KMS-11 (cell line): ENCODE measurements at regions not wholly inside any gene's neighbourhood (a gene's known extent, or its start where the extent isn't known, plus 50 kb on each side); places are given as distances from the start of the nearest gene placed in this dataset.

Experiments
- H2AFZ ChIP-seq: fragments of 200-600 bp; sonication (generic); 2 replicates; pipeline ENCODE4 v1.6.1; 2016; ENCODE audit warnings: antibody characterized with exemption, mixed run types, low read depth
- H3K27ac ChIP-seq: fragments of 200-600 bp; sonication (generic); 2 replicates; pipeline ENCODE4 v1.6.1; 2016; ENCODE audit warnings: mild to moderate bottlenecking, mixed run types
- H3K27me3 ChIP-seq: fragments of 200-600 bp; sonication (generic); 2 replicates; pipeline ENCODE4 v1.6.1; 2017; ENCODE audit warnings: mild to moderate bottlenecking, low read depth, mixed run types, moderate library complexity; ENCODE audit not compliant: insufficient read depth
- H3K36me3 ChIP-seq: fragments of 200-600 bp; sonication (generic); 2 replicates; pipeline ENCODE4 v1.6.1; 2017; ENCODE audit warnings: mild to moderate bottlenecking, mixed run types; ENCODE audit not compliant: insufficient read depth
- H3K4me1 ChIP-seq: fragments of 200-600 bp; sonication (generic); 2 replicates; pipeline ENCODE4 v1.6.1; 2016; ENCODE audit warnings: mild to moderate bottlenecking, low read depth, mixed run types; ENCODE audit not compliant: poor library complexity, severe bottlenecking
- H3K4me2 ChIP-seq: fragments of 200-600 bp; sonication (generic); 2 replicates; pipeline ENCODE4 v1.7.0; 2016; ENCODE audit warnings: mild to moderate bottlenecking, mixed run types
- H3K4me3 ChIP-seq: fragments of 200-600 bp; sonication (generic); IDR thresholded peaks from 2 replicates; pipeline ENCODE4 v1.6.1; 2017; ENCODE audit warnings: low read depth, low read length, mixed read lengths; ENCODE audit not compliant: insufficient read depth
- H3K79me2 ChIP-seq: fragments of 200-600 bp; sonication (generic); 2 replicates; pipeline ENCODE4 v1.6.1; 2016; ENCODE audit warnings: low read depth, mixed run types; ENCODE audit not compliant: insufficient read depth
- H3K9ac ChIP-seq: fragments of 200-600 bp; sonication (generic); 2 replicates; pipeline ENCODE4 v1.6.1; 2016; ENCODE audit warnings: mild to moderate bottlenecking, mixed run types
- H4K20me1 ChIP-seq: fragments of 200-600 bp; sonication (generic); 2 replicates; pipeline ENCODE4 v1.6.1; 2016; ENCODE audit warnings: mild to moderate bottlenecking, mixed run types; ENCODE audit not compliant: insufficient read depth
- CTCF ChIP-seq: fragments of 200-600 bp; sonication (generic); conservative IDR thresholded peaks from 2 replicates; pipeline ENCODE4 v1.6.1; 2017; ENCODE audit warnings: low read depth, mild to moderate bottlenecking, antibody characterized with exemption, low read length, moderate library complexity, mixed read lengths

- no peak overlapping the region for H2AFZ ChIP-seq
- no peak overlapping the region for H3K4me2 ChIP-seq
- H3K4me3 ChIP-seq = no peak overlapping the region
- H3K4me1 ChIP-seq = no peaks in the 10 kb centered on the region
- H3K9ac ChIP-seq = no peak overlapping the region
- H3K79me2 ChIP-seq = no peaks in the 10 kb centered on the region
- H3K27ac ChIP-seq = no peak overlapping the region
- no peaks in the 10 kb centered on the region for H4K20me1 ChIP-seq
- TF ChIP-seq CTCF = no peak
- H3K27me3 ChIP-seq = no peaks in the 10 kb centered on the region
- no peaks in the 10 kb centered on the region for H3K36me3 ChIP-seq
Measured at GRCh38 chr6:91434576-91434975, 847.7 kb upstream of the MAP3K7 start.

GRCh38 chr6:91433660-91434534 lies 847.0 kb upstream of the MAP3K7 start:
- no peak overlapping the region for H3K4me3 ChIP-seq
- no peak overlapping the region for H3K4me2 ChIP-seq
- no peak overlapping the region for H3K27ac ChIP-seq
- H3K4me1 ChIP-seq = no peaks in the 10 kb centered on the region
- no peak for TF ChIP-seq CTCF
- H3K36me3 ChIP-seq = no peaks in the 10 kb centered on the region
- no peaks in the 10 kb centered on the region for H4K20me1 ChIP-seq
- no peak overlapping the region for H2AFZ ChIP-seq
- H3K9ac ChIP-seq = no peak overlapping the region
- no peaks in the 10 kb centered on the region for H3K27me3 ChIP-seq
- H3K79me2 ChIP-seq = no peaks in the 10 kb centered on the region

GRCh38 chr6:91428953-91429560 lies 842.2 kb upstream of the MAP3K7 start:
- Histone ChIP-seq H3K9ac (no peak overlapping the region), H2AFZ (no peak overlapping the region), H3K36me3 (no peaks in the 10 kb centered on the region), H3K4me1 (no peaks in the 10 kb centered on the region), H4K20me1 (no peaks in the 10 kb centered on the region), H3K4me3 (no peak overlapping the region), H3K27ac (no peak overlapping the region), H3K4me2 (no peak overlapping the region), H3K27me3 (no peaks in the 10 kb centered on the region), H3K79me2 (no peaks in the 10 kb centered on the region)
- TF ChIP-seq CTCF = peak; percentile 31; the same call in 1 of the 2 replicates

GRCh38 chr6:91428296-91428695 lies 841.4 kb upstream of the MAP3K7 start:
- Histone ChIP-seq H3K27me3 (no peaks in the 10 kb centered on the region), H3K36me3 (no peaks in the 10 kb centered on the region), H3K4me2 (no peak overlapping the region), H3K4me3 (no peak overlapping the region), H2AFZ (no peak overlapping the region), H3K4me1 (no peaks in the 10 kb centered on the region), H3K79me2 (no peaks in the 10 kb centered on the region), H4K20me1 (no peaks in the 10 kb centered on the region), H3K9ac (no peak overlapping the region), H3K27ac (no peak overlapping the region)
- no peak for TF ChIP-seq CTCF
